ENCODE measurements at regions not wholly inside any gene's neighbourhood (a gene's known extent, or its start where the extent isn't known, plus 50 kb on each side); places are given as distances from the start of the nearest gene placed in this dataset.

GRCh38 chr2:128925631-128926030 is 607.0 kb upstream of the HS6ST1 start (continued):
- TF ChIP-seq, protein P1, sequence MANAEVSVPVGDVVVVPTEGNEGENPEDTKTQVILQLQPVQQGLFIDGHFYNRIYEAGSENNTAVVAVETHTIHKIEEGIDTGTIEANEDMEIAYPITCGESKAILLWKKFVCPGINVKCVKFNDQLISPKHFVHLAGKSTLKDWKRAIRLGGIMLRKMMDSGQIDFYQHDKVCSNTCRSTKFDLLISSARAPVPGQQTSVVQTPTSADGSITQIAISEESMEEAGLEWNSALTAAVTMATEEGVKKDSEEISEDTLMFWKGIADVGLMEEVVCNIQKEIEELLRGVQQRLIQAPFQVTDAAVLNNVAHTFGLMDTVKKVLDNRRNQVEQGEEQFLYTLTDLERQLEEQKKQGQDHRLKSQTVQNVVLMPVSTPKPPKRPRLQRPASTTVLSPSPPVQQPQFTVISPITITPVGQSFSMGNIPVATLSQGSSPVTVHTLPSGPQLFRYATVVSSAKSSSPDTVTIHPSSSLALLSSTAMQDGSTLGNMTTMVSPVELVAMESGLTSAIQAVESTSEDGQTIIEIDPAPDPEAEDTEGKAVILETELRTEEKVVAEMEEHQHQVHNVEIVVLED (CRISPR knock-in tag; IDR thresholded peaks at IDR 0.05; ENCODE audit: borderline replicate concordance), result no peak
- TF ChIP-seq HIC2 (CRISPR knock-in tag; IDR thresholded peaks at IDR 0.05; ENCODE audit: low read depth) (no peak), ZNF318 (CRISPR knock-in tag; IDR thresholded peaks at IDR 0.05) (no peak), ZFP90 (CRISPR knock-in tag; IDR thresholded peaks at IDR 0.05; ENCODE audit: borderline replicate concordance) (no peak), ZNF841 (CRISPR knock-in tag; IDR thresholded peaks at IDR 0.05; ENCODE audit: borderline replicate concordance) (no peak), HDAC2 (CRISPR knock-in tag; IDR thresholded peaks at IDR 0.05) (no peak), ZNF280D (CRISPR knock-in tag; IDR thresholded peaks at IDR 0.05) (no peak), SP1 (IDR thresholded peaks at IDR 0.05) (no peak), SP1 (CRISPR knock-in tag; IDR thresholded peaks at IDR 0.05) (no peak)
